HCEC 1CT (cell line): ENCODE measurements at regions not wholly inside any gene's neighbourhood (a gene's known extent, or its start where the extent isn't known, plus 50 kb on each side); places are given as distances from the start of the nearest gene placed in this dataset.
"Not testable (repeated sequence)": the region's sequence is repeated elsewhere in the genome, so short reads cannot be mapped to it uniquely, and the experiment has no call there.

ENCODE experiments used
- DNase-seq: peaks from one replicate; pipeline ENCODE4 v3.0.0-alpha.2; 2017

DNA sequence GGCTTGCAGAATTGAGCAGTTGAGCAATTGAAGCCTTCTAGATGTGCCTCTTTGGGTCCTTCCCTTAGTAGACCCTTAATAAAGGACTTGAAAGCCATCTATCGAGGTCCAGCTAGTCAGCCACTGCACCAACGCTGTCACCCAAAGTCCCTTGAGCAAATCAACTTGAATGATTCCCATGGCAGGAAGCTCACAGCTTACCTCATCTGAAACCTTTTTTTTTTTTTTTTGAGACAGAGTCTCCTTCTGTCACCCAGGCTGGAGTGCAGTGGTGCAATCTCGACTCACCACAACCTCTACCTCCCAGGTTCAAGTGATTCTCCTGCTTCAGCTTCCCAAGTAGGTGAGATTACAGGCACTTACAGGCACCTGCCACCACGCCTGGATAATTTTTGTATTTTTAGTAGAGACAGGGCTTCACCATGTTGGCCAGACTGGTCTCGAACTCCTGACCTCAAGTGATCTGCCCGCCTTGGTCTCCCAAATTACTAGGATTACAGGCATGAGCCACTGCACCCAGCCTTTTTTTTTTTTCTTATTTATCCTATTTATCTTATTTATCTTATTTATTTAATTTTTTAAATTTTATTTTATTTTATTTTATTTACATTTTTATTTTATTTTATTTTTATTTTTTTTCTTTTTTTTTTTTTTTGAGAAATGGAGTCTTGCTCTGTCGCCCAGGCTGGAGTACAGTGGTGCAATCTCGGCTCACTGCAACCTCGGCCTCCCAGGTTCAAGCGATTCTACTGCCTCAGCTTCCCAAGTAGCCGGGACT lies 143.8 kb downstream of the NUFIP1 start:
- DNase-seq: not testable (repeated sequence)

DNA sequence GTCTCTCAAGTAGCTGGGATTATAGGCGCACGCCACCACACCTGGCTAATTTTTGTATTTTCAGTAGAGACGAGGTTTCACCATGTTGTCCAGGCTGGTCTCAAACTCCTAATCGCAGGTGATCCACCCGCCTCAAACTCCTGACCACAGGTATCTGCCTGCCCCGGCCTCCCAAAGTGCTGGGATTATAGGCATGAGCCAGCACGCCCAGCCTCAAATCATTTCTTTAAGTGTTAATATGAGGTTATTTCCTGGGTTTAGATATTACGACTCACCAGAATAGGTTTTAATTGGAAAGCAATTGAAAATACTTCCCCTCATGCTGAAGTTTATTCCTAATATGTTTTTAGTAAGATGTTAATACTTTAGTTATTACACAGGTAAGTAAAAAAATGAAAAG lies 144.5 kb downstream of the NUFIP1 start:
- no peak for DNase-seq

DNA sequence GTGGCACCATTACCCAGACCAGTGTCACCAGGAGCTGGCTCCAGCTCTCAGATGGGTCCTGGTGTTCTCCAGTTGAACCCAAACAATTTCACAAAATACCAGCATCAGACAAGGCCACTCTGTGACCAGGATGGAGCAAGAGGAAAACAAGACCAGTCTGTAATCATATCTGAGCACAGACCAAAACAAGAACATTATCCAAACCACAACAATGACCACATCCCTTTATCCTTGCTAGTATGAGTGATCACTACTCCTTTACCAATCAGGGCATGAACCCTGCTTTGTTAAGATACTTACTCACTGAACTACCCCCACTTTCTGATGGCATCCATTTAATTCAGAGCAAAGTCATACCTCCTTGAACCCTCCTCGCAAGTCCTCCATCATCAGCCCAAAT lies 145.9 kb downstream of the NUFIP1 start:
- peak; percentile 47 for DNase-seq

- DNase-seq: peak; percentile 61
These were observed 147.1 kb downstream of the NUFIP1 start for GRCh38 chr13:44842158-44842557.

- no peak for DNase-seq
These were observed 149.1 kb downstream of the NUFIP1 start for GRCh38 chr13:44840131-44840530.

GRCh38 chr13:44837250-44837649 lies 152.0 kb downstream of the NUFIP1 start:
- DNase-seq: peak; percentile 58

DNA sequence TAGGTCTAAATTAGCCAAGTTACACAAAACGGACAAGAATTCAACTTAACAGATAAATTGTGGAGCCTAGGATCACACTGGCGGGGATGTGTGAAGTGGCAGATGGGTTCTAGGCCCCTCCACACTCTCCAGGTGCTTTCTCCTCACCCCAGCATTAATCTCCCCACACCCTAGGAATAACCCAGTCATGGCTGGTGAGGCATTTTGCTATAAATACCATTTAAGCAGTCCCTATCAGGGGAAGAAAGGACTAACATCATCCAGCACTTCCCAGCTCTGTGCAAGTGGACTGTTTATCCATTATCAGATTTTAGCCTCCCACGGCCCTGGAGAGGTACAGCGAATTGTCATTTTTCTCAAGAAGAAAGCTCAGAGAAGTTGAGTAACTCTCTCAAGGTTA lies 154.9 kb downstream of the NUFIP1 start:
- no peak for DNase-seq

- DNase-seq: no peak
These were observed 155.6 kb downstream of the NUFIP1 start for GRCh38 chr13:44833626-44834025.

DNA sequence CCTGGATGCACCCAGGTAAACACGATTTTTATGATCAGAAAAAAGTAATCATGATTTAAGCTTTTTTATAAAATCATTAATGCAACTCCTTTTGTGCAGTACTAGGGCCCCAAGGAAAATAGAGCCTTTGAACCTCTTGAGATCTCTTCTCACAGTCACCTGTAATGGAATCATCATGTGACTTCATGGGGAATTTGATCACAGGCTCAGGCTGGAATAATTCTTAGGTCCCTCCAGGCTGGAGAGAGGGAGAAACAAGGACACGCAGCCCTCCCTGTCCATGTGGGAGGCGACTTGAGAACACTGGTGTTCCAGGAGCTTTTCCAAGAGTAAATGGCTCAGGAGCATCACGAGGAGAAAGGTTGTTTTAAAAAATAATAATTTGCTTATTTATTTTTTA lies 156.1 kb downstream of the NUFIP1 start:
- DNase-seq: no peak

GRCh38 chr13:44826591-44827350 lies 162.5 kb downstream of the NUFIP1 start:
- no peak for DNase-seq

DNA sequence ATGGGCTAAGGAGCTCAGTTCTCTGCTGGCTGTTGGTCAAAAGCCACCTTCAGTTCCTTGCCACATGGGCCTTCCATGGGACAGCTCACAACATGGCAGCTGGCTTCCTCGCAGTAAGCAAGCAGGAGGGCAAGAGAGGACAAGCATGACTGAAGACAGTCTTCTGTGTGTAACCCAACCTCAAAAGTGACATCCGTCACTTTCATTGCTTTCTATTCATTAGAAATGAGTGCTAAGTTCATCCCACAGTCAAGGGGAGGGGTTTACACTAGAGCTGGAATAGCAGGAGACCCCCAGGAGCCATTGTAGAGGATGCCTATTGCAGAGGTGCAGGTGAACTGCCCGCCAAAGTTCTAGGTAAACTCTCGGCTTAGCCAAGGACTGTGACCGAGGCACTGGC lies 163.3 kb downstream of the NUFIP1 start:
- DNase-seq: no peak

DNA sequence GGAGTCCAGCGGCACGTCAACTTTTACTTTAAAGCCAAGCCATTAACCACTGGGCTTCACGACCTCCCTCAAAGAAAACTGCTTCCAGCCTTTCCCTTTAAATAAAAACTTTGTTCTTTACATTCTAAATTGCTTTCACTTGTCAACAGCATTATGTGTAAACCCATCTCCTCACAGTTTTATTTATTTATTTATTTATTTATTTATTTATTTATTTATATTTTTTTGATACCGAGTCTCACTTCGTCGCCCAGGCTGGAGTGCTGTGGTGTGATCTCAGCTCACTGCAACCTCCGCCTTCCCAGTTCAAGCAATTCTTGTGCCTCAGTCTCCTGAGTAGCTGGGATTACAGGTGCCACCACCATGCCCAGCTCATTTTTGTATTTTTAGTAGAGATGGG lies 165.7 kb downstream of the NUFIP1 start:
- DNase-seq: not testable (repeated sequence)

DNA sequence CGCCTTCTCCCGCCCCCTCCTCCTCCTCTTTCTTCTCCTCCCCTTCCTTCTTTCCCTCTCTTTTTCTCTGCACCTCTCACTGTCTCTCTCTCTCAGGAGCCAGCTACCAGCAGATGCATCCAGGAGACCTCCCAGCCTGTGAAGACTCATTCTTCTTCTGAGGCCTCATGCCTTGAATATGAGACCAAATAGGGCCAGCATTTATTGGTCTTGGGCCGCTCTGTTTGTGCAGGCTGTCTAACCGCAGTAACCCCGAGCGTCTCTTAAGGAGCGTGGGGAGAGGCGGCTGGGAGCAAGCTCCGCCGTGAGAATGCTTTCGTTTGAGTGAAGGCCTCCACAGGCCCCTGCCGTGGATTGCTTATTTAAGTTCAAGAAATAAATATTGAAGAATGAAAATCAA lies 167.0 kb downstream of the NUFIP1 start:
- no peak for DNase-seq

DNA sequence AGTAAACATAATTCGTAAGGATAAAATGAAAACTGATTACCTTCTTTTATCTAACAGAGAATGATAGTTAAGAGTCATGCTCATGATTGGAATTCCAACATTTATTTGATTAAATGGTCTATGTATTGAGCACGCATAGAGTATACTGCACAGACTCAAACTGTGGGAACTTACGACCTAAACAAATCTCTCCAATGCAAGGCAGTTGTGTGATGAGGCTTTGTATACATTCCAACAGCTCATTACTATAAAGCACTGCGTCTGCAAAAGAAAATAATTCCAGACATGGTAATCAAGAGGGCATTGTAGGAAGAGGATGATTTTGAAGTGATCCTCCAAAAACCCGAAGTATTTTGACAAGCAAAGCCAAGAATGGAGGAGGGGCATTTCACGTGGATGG lies 169.5 kb downstream of the NUFIP1 start:
- no peak for DNase-seq

GRCh38 chr13:44819245-44819644 lies 170.0 kb downstream of the NUFIP1 start:
- DNase-seq: peak; percentile 83

- peak; percentile 20 for DNase-seq
These were observed 170.8 kb downstream of the NUFIP1 start for GRCh38 chr13:44818428-44818827.

DNA sequence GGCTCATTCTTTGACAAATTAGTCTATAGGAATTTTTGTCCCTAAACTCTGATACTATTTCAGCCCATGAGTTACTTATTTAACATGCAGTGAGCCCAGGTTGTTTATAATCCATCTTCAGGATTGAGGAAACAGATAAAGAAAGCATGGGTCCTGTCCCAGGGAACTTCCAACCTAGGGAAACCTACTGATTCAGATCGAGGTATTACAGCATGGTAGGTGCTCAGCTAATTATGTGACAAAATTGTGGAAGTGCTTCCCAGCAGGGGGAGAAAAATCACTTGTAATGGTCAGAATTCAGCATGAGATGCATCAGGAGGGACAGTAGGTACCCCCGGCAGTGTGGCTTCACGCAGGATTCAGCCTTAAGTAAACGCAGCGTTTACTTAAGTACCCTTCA lies 171.3 kb downstream of the NUFIP1 start:
- DNase-seq: no peak

DNA sequence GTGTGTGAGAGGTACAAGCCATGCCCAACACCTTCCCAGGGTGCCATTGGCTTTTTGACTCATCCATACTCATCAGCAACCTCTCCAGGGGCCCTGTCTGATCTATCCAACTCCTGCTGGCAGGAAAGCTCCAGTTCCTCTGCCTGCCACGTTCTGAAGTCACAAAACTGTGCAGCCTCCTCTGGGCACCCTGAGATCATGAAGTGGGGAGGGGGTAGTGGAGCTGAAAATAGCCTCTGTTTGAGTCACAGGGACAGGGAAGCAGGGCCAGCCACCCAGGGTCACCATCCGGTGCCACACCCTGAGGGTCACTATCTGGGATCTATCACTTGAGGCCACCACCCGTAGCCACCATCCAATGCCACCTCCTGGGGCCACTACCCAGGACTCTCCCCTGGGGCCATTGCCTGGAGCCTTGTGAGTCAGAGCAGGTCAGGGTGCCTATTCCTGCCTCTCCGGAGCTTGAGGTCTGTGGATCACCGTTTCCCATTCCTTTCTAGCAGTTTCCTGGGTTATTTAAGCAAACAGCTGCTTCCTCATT lies 172.1 kb downstream of the NUFIP1 start:
- DNase-seq: peak; percentile 59

GRCh38 chr13:44816701-44817100 lies 172.6 kb downstream of the NUFIP1 start:
- no peak for DNase-seq

GRCh38 chr13:44815623-44816022 lies 173.6 kb downstream of the NUFIP1 start:
- DNase-seq: peak; percentile 95

GRCh38 chr13:44814836-44815235 lies 174.4 kb downstream of the NUFIP1 start:
- no peak for DNase-seq

- no peak for DNase-seq
These were observed 175.1 kb downstream of the NUFIP1 start for GRCh38 chr13:44814161-44814560.

DNA sequence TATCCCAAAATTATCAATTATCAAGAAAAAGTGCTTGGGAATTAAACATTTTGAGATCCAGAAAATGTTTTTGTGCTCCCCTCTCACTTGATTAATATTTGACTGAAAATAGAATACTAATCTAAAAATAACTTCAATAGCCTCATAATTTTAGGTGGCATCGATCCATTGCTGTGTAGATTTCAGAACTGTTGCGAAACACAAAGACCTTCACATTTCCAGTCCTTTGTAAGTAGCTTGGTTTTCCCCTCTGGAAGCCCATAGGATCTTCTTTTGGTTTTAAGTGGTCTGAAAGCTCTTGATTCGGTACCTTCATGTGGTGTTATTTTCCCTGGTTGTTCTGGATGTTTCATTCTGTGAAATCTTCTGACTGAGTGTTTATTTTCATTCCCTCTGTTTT lies 176.5 kb downstream of the NUFIP1 start:
- DNase-seq: no peak
